ENCODE measurements at regions not wholly inside any gene's neighbourhood (a gene's known extent, or its start where the extent isn't known, plus 50 kb on each side); places are given as distances from the start of the nearest gene placed in this dataset.

GRCh38 chr7:25795824-25796235 is 356.2 kb upstream of the NFE2L3 start:
- TF ChIP-seq POLR2A (IDR thresholded peaks at IDR 0.05) = no peak
- TF ChIP-seq CTCF (IDR thresholded peaks at IDR 0.05) = no peak

All from adrenal gland (tissue), 5 donors.